B cell (primary cell): ENCODE measurements at regions not wholly inside any gene's neighbourhood (a gene's known extent, or its start where the extent isn't known, plus 50 kb on each side); places are given as distances from the start of the nearest gene placed in this dataset.

Experiments used
- ATAC-seq: fragments of 200-7000 bp; cut with Tn5 transposase; one replicate; pipeline ENCODE4 v1.10.0; 2021; ENCODE audit warnings: low read depth, mild to moderate bottlenecking, moderate number of reproducible peaks, moderate library complexity
- CTCF ChIA-PET: fragments of 350-600 bp; sonication (Branson Sonifier 250); formaldehyde crosslinking; loops from one replicate; lab custom pipeline; 2021; ENCODE audit warnings: antibody characterized with exemption, inconsistent platforms; lab: Charles Lee
- POLR2A ChIA-PET: fragments of 350-600 bp; sonication (Branson Sonifier 250); formaldehyde crosslinking; loops from one replicate; lab custom pipeline; 2021; ENCODE audit warnings: antibody characterized with exemption; lab: Charles Lee
- DNase-seq: peaks from one replicate; pipeline ENCODE4 v3.0.0; 2013
- H2AFZ ChIP-seq: 2 replicates; pipeline ENCODE4 v1.6.1; 2012; ENCODE audit warnings: mild to moderate bottlenecking, low read depth, low read length; ENCODE audit not compliant: insufficient read depth, poor library complexity, severe bottlenecking
- H3K27ac ChIP-seq, 2 donors: 1 replicate in 1 of 2; 2 replicates in 1 of 2; pipeline ENCODE4 v1.5.1; 2012 to 2013; ENCODE audit warnings: low read length in 2 of 2, mild to moderate bottlenecking in 2 of 2, moderate library complexity in 1 of 2
- H3K27me3 ChIP-seq, 4 experiments: fragments of 200-600 bp in 1 of 4; sonication (generic) in 1 of 4; replicated peaks in 1 of 4; 1 replicate in 2 of 4; 2 replicates in 2 of 4; pipeline versions ENCODE4 v1.6.1 to v1.7.0; 2013 to 2016; ENCODE audit warnings: low read length in 3 of 4, mild to moderate bottlenecking in 2 of 4, mixed read lengths in 1 of 4, moderate library complexity in 1 of 4; ENCODE audit not compliant: insufficient read depth in 4 of 4, control insufficient read depth in 3 of 4; ENCODE audit errors: control extremely low read depth in 1 of 4
- H3K36me3 ChIP-seq, 2 experiments: replicated peaks in 1 of 2; 1 replicate in 1 of 2; 2 replicates in 1 of 2; pipeline versions ENCODE4 v1.6.1 to v1.7.1; 2013; ENCODE audit warnings: low read length in 1 of 2; ENCODE audit not compliant: insufficient read depth in 2 of 2, control insufficient read depth in 1 of 2; ENCODE audit errors: control extremely low read depth in 1 of 2, extremely low read depth in 1 of 2
- H3K4me1 ChIP-seq, 2 donors: fragments of 200-600 bp in 1 of 2; sonication (generic) in 1 of 2; 1 replicate in 1 of 2; 2 replicates in 1 of 2; pipeline versions ENCODE4 v1.5.1 to v1.6.1; 2013 to 2017; ENCODE audit warnings: low read length in 2 of 2; ENCODE audit not compliant: control insufficient read depth in 2 of 2, insufficient read depth in 2 of 2
- H3K4me2 ChIP-seq: replicated peaks from 2 replicates; pipeline ENCODE3; 2012; ENCODE audit warnings: mild to moderate bottlenecking, low read depth, low read length; ENCODE audit not compliant: poor library complexity, severe bottlenecking
- H3K4me3 ChIP-seq, 5 experiments: fragments of 200-600 bp in 1 of 5; sonication (generic) in 1 of 5; 1 replicate in 3 of 5; 2 replicates in 2 of 5; pipeline versions ENCODE4 v1.5.1 to v1.7.0; 2011 to 2016; ENCODE audit warnings: low read length in 4 of 5, mild to moderate bottlenecking in 4 of 5, low read depth in 2 of 5, control low read depth in 1 of 5, moderate library complexity in 1 of 5; ENCODE audit not compliant: insufficient read depth in 1 of 5; ENCODE audit errors: control extremely low read depth in 1 of 5, extremely low read depth in 1 of 5
- H3K79me2 ChIP-seq: fragments of 200-600 bp; sonication (generic); one replicate; pipeline ENCODE4 v1.6.0; 2016; ENCODE audit warnings: low read length; ENCODE audit not compliant: control insufficient read depth, insufficient read depth
- H3K9ac ChIP-seq: fragments of 200-600 bp; sonication (generic); 2 replicates; pipeline ENCODE4 v1.6.1; 2017; ENCODE audit warnings: mild to moderate bottlenecking, low read length, moderate library complexity
- H3K9me3 ChIP-seq, 3 donors: one replicate each; pipeline versions ENCODE4 v1.6.1 to v1.7.1; 2013; ENCODE audit warnings: low read length in 2 of 3; ENCODE audit not compliant: control insufficient read depth in 2 of 3, insufficient read depth in 1 of 3; ENCODE audit errors: control extremely low read depth in 1 of 3
- H4K20me1 ChIP-seq: 2 replicates; pipeline ENCODE4 v1.6.0; 2012; ENCODE audit warnings: mild to moderate bottlenecking, low read length; ENCODE audit not compliant: insufficient read depth, control insufficient read depth, poor library complexity, severe bottlenecking
- H3K27ac Mint-ChIP-seq: one replicate; pipeline ENCODE4 v1.8.0; 2021; ENCODE audit warnings: mixed read lengths
- H3K27me3 Mint-ChIP-seq: one replicate; pipeline ENCODE4 v1.8.0; 2021; ENCODE audit warnings: mixed read lengths
- H3K4me1 Mint-ChIP-seq: one replicate; pipeline ENCODE4 v1.8.0; 2021; ENCODE audit warnings: mixed read lengths
- H3K4me3 Mint-ChIP-seq: one replicate; pipeline ENCODE4 v1.8.0; 2021; ENCODE audit warnings: mixed read lengths
- H3K9me3 Mint-ChIP-seq: one replicate; pipeline ENCODE4 v1.8.0; 2022; ENCODE audit warnings: mixed read lengths; ENCODE audit not compliant: insufficient read depth
- EZH2 ChIP-seq: IDR thresholded peaks from 2 replicates; pipeline ENCODE4 v1.6.1; 2012; ENCODE audit warnings: borderline replicate concordance, low read depth, mild to moderate bottlenecking, moderate library complexity, low read length; ENCODE audit not compliant: insufficient read depth, poor library complexity, severe bottlenecking
- WGBS: methylation state at CpG from one replicate; pipeline ENCODE4 v1.1.5; 2013; ENCODE audit warnings: missing lambda C conversion rate; ENCODE audit not compliant: insufficient coverage; 5-methylcytosine and 5-hydroxymethylcytosine counted together
- intact Hi-C: fragments of 100-400 bp; cut with micrococcal nuclease; formaldehyde crosslinking; loops from one replicate; pipeline ENCODE4 v1.10.0; 2022
- TF ChIP-seq, protein P1 (sequence below): fragments of 200-600 bp; IDR thresholded peaks from one replicate; pipeline ENCODE4 v1.8.0; 2022; ENCODE audit warnings: antibody characterized with exemption, mild to moderate bottlenecking

DNA sequence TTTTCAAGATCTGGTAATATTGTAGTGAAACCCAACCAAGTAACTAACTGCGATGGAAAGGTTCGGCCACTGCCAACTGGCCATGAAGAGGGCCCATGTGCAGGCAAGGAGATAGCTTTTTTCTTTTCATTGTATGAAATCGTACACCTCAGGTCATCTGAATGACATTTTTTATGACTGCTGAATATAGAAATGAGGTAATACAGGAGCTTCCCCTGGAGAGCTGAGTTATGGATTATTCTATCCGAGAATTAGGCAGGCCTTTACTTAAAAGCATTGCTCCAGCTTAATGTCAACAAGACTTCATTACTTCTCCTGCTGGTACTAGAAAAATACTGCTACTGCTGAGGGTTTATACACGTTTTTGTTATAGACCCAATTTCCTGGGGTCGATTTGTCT lies 1215.6 kb downstream of the EFNB2 start:
- no CpG with 5 or more reads among the region's 6 CpGs for WGBS
- H3K4me1 Mint-ChIP-seq, result no peaks in the 10 kb centered on the region

DNA sequence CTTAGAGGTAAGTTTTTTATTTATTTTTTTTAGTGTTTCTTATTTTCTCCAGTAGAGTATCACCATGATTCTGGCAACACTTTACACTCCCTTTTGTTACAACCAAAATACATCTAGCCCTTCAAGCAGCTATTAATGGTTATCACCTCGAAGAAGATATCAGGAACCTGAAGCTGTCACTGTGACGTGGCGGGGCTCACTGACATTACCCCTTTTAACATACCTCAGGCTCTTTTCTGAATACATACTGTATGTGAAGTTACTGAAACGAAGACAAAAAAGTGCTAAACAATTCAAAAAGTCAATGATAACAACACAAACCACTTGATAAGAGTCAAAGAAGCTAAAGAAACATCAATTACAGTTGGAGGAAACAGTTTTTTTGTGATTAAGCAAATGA lies 1218.7 kb downstream of the EFNB2 start:
- Histone ChIP-seq H3K27me3 (no peaks in the 10 kb centered on the region), H4K20me1 (no peaks in the 10 kb centered on the region), H3K27ac (no peak overlapping the region), H3K36me3 (no peaks in the 10 kb centered on the region), H3K4me1 (no peaks in the 10 kb centered on the region), H3K79me2 (no peaks in the 10 kb centered on the region), H3K4me2 (no peak overlapping the region), H2AFZ (no peak overlapping the region), H3K9ac (no peak overlapping the region), H3K4me3 (no peak overlapping the region), H3K9me3 (no peaks in the 10 kb centered on the region)
- Mint-ChIP-seq H3K4me1 (no peaks in the 10 kb centered on the region), H3K4me3 (no peak overlapping the region), H3K27ac (no peak overlapping the region), H3K27me3 (no peaks in the 10 kb centered on the region), H3K9me3 (peaks cover 2% of the 10 kb centered on the region)
- intact Hi-C loops, result no loop called here
- DNase-seq (no peak), ATAC-seq (no peak)
- POLR2A ChIA-PET, result no interaction called here
- CTCF ChIA-PET, result no interaction called here
- TF ChIP-seq, protein P1, sequence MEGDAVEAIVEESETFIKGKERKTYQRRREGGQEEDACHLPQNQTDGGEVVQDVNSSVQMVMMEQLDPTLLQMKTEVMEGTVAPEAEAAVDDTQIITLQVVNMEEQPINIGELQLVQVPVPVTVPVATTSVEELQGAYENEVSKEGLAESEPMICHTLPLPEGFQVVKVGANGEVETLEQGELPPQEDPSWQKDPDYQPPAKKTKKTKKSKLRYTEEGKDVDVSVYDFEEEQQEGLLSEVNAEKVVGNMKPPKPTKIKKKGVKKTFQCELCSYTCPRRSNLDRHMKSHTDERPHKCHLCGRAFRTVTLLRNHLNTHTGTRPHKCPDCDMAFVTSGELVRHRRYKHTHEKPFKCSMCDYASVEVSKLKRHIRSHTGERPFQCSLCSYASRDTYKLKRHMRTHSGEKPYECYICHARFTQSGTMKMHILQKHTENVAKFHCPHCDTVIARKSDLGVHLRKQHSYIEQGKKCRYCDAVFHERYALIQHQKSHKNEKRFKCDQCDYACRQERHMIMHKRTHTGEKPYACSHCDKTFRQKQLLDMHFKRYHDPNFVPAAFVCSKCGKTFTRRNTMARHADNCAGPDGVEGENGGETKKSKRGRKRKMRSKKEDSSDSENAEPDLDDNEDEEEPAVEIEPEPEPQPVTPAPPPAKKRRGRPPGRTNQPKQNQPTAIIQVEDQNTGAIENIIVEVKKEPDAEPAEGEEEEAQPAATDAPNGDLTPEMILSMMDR, result no peak
- no peak for TF ChIP-seq EZH2
- WGBS, result no CpG with 5 or more reads among the region's 4 CpGs

More for the DNA sequence above, 1215.6 kb downstream of the EFNB2 start:
- no peaks in the 10 kb centered on the region for H4K20me1 ChIP-seq
- H3K36me3 ChIP-seq, result no peaks in the 10 kb centered on the region
- H3K79me2 ChIP-seq, result no peaks in the 10 kb centered on the region
- H3K9me3 Mint-ChIP-seq, result peaks cover 2% of the 10 kb centered on the region
- no peak overlapping the region for H3K9ac ChIP-seq
- no peak overlapping the region for H2AFZ ChIP-seq
- H3K27me3 ChIP-seq, result no peaks in the 10 kb centered on the region
- no peaks in the 10 kb centered on the region for H3K27me3 Mint-ChIP-seq
- no peak for DNase-seq
- no peaks in the 10 kb centered on the region for H3K9me3 ChIP-seq
- no peak overlapping the region for H3K27ac ChIP-seq
- no peaks in the 10 kb centered on the region for H3K4me1 ChIP-seq
- no peak for ATAC-seq
- no peak overlapping the region for H3K4me3 Mint-ChIP-seq
- H3K4me2 ChIP-seq, result no peak overlapping the region
- H3K27ac Mint-ChIP-seq, result no peak overlapping the region
- POLR2A ChIA-PET, result no interaction called here
- TF ChIP-seq, protein P1, result no peak
- no peak for TF ChIP-seq EZH2
- intact Hi-C loops, result no loop called here
- CTCF ChIA-PET, result no interaction called here
- H3K4me3 ChIP-seq, result no peak overlapping the region
